ENCODE measurements at regions not wholly inside any gene's neighbourhood (a gene's known extent, or its start where the extent isn't known, plus 50 kb on each side); places are given as distances from the start of the nearest gene placed in this dataset.

DNA sequence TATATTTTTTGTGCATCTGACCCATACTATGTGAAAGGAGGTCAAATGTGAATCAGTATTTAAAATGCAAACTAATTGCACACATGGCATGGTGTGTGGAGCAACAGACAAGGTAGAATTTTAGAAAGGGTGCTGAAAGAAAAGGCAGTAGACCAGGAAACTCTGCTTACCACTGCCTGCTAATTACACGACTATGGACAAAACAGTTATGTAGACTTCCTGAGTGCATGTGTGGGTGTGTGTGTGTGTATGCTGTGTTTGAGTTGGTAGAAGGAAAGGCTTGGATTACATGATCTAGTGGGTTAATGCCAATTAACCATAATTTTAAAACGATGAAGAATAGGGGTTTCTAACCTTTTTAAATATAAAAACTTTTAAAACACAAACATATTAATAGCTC is 349.9 kb downstream of the SH3GL2 start:
- TF ChIP-seq, protein P1, sequence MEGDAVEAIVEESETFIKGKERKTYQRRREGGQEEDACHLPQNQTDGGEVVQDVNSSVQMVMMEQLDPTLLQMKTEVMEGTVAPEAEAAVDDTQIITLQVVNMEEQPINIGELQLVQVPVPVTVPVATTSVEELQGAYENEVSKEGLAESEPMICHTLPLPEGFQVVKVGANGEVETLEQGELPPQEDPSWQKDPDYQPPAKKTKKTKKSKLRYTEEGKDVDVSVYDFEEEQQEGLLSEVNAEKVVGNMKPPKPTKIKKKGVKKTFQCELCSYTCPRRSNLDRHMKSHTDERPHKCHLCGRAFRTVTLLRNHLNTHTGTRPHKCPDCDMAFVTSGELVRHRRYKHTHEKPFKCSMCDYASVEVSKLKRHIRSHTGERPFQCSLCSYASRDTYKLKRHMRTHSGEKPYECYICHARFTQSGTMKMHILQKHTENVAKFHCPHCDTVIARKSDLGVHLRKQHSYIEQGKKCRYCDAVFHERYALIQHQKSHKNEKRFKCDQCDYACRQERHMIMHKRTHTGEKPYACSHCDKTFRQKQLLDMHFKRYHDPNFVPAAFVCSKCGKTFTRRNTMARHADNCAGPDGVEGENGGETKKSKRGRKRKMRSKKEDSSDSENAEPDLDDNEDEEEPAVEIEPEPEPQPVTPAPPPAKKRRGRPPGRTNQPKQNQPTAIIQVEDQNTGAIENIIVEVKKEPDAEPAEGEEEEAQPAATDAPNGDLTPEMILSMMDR (IDR thresholded peaks at IDR 0.05; ENCODE audit: low read length): no peak
- no peak for TF ChIP-seq EZH2 (optimal IDR thresholded peaks at IDR 0.05; ENCODE audit: low read depth, low read length)
- no peak for TF ChIP-seq EZH2phosphoT487 (IDR thresholded peaks at IDR 0.05; ENCODE audit: low read length)

All from MM.1S (cell line).